Fibroblast of pulmonary artery (primary cell): ENCODE measurements at regions not wholly inside any gene's neighbourhood (a gene's known extent, or its start where the extent isn't known, plus 50 kb on each side); places are given as distances from the start of the nearest gene placed in this dataset.
A peak's percentile ranks its signal among the peaks of the same experiment; 100 is the strongest.
"Not testable (repeated sequence)": the region's sequence is repeated elsewhere in the genome, so short reads cannot be mapped to it uniquely, and the experiment has no call there.

Experiments
- DNase-seq: peaks from one replicate; pipeline ENCODE4 v3.0.0-alpha.2; 2010; ENCODE audit warnings: low read depth
- H3K4me3 ChIP-seq: replicated peaks from 2 replicates; pipeline ENCODE4 v1.5.1; 2011; ENCODE audit warnings: low read depth, mild to moderate bottlenecking, control low read depth, low read length, moderate library complexity
- TF ChIP-seq, protein P1 (sequence below): IDR thresholded peaks from 2 replicates; pipeline ENCODE4 v1.5.1; 2011; ENCODE audit warnings: mild to moderate bottlenecking, control low read depth, low read length, inconsistent platforms; ENCODE audit errors: missing control alignments

DNA sequence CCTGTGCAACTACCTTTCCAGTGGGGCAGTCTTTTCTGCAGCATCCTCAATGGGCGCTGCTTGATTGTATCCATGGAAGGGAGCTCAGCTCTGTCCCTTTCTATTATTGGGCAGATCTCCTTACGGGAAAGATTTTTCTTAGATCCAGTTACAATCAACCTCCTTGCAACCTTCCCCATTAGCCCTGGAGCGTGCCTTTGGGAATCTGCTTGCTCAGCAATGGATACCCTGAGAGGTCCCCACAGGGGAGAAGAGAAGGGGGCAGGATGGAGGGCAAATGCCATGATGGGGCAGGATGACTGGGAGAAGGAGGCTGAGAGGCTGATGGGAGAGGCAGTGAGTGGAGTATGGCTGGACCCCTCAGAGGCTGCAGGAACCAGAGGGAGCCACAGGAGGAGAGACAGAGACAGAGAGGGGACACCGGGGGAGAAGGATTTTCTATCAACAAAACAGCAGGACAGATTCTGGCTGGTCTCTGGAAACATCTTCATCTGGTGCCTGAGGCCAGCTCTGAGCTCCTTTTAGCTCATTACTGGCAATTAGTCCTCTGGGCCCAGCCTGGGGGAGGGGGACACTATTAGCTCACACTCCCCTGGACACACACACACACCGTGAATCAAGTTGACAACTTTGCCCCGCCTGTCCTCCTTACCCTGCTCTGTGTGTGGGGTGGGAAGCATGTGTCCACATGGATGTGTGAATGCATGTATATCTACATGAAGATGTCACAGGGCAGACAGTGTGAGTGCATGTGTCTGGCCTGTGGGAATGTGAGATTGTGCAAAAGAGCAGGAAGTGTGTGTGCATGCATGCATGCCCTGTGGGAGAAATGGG is 80.8 kb upstream of the PAX2 start:
- DNase-seq: no peak
- TF ChIP-seq, protein P1, sequence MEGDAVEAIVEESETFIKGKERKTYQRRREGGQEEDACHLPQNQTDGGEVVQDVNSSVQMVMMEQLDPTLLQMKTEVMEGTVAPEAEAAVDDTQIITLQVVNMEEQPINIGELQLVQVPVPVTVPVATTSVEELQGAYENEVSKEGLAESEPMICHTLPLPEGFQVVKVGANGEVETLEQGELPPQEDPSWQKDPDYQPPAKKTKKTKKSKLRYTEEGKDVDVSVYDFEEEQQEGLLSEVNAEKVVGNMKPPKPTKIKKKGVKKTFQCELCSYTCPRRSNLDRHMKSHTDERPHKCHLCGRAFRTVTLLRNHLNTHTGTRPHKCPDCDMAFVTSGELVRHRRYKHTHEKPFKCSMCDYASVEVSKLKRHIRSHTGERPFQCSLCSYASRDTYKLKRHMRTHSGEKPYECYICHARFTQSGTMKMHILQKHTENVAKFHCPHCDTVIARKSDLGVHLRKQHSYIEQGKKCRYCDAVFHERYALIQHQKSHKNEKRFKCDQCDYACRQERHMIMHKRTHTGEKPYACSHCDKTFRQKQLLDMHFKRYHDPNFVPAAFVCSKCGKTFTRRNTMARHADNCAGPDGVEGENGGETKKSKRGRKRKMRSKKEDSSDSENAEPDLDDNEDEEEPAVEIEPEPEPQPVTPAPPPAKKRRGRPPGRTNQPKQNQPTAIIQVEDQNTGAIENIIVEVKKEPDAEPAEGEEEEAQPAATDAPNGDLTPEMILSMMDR: no peak
- H3K4me3 ChIP-seq: no peak overlapping the region

DNA sequence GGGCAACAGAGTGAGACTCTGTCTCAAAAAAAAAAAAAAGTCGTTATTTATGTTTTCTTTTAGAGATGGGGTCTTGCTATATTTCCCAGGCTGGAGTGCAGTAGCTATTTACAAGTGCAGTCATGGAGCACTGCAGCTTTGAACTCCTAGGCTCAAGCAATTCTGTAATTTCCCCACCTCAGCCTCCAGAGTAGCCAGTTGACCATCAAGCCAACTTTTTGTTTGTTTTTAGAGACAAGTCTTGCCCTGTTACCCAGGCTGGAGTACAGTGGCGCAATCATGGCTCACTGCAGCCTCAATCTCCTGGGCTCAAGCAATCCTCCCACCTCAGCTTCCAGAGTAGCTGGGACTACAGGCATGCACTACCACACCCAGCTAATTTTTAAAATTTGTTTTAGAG is 78.7 kb upstream of the PAX2 start:
- H3K4me3 ChIP-seq, DNase-seq: not testable (repeated sequence)

DNA sequence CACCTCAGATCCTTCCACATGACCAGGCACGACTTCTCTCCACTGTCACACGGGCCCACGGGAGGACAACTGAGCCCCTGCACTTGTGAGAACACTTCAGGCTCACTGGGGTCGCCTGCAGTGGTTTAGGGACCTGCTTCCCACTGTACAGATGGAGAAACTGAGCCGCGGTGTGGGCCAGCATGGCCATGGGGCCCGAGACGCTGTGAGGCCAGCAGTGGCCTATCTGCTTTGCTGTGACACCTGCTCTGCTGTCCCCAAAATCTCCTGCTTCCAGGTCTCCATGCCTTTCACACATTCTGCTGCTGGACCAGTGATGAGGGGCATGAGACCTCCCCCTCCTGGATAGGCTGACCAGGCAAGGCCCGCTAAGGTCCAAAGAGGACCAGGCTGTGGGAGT is 75.8 kb upstream of the PAX2 start:
- H3K4me3 ChIP-seq: no peak overlapping the region
- no peak for DNase-seq
- TF ChIP-seq, protein P1: no peak

DNA sequence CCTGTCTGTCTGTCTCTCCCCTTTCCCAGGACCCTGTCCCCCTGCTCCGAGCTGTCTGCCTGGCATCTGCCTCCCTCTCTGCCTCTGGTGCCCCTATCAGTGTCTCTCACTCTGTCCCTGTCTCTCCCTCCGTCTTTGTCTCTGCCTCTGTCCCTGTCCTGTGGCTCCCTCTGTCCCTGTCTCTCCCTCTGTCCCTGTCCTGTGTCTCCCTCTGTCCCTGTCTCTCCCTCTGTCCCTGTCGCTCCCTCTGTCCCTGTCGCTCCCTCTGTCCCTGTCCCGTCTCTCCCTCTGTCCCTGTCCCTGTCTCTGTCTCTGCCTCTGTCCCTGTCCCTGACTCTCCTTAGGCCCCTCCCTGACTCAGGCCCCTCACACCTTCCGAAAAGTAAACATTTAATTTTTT is 75.0 kb upstream of the PAX2 start:
- TF ChIP-seq, protein P1: no peak
- H3K4me3 ChIP-seq: no peak overlapping the region
- no peak for DNase-seq

DNA sequence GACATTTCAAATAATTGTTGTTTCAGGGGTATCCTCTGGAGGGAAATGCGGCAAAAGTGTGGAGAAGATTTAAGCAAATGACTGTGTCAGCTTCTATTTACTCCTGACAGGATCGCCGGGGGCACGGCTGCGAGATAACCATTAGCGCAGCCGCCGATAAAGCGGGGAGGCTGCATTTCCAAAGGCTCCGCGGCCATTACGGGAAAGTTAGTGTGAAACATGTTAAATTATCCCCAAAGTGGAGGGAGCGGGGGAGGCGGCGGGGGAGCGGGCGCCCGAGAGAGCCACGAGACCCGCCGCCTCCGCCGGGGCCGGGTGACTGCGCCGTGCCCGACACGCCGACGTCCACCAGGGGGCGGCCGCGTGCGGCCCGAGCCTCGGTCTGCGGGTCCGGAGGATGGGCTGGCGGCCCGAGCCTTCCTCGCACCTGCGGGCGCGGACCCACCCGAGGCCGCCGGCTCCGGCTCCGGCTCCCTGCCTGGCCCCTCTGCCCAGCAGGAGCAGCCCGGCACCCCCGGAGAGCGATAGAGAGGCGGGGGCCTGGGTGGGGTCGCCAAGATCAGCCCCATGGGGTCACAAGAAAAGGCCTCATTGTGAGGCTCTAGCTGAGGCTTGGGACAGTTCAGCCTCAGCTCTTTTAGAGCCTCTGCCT is 74.4 kb upstream of the PAX2 start:
- TF ChIP-seq, protein P1: peak; percentile 16
- H3K4me3 ChIP-seq: no peak overlapping the region
- no peak for DNase-seq

DNA sequence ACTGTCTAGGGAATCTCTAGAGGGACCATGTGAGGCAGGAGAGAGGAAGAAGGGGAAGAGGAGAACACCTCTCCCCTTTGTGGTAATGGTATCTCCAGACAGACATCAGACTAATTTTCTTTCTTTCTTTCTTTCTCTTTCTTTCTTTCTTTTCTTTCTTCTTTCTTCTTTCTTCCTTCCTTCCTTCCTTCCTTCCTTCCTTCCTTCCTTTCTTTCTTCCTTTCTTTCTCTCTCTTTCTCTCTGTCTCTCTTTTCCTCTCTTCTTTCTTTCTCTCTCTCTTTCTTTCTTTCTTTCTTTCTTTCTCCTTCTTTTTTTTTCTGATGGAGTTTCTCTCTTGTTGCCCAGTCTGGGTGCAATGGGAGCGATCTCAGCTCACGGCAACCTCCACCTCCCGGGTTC is 73.2 kb upstream of the PAX2 start:
- H3K4me3 ChIP-seq: no peak overlapping the region
- TF ChIP-seq, protein P1: no peak
- DNase-seq: no peak

DNA sequence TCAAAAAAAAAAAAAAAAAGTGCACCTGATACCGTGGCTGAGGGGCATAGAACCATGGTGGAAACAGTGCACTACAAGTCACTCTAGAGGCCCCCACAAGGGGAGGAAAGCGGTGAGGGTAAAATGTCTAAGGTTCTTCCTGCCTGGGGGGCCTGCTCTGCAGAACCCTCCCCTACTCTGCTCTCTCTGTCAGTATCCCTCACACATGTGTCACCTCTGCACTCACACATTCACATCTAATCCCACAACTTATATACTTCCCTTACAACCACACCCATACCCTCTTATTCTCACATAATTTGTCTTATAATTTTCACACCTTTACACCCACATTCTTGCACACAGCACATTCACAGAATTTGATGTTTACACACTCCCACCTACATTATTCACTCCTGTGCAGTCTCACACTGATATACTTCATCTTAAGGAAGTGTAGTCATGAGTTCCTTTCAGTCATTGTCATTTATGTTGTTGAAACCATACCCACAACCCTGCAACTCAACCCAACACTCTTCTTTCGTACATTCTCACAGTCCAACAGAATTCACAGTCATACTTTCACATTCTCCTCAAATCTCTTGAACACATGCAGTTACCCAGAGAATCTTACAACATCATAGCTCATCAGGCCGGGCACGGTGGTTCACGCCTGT is 68.0 kb upstream of the PAX2 start:
- TF ChIP-seq, protein P1: no peak
- DNase-seq: no peak
- no peak overlapping the region for H3K4me3 ChIP-seq
